SJSA1 (cell line): ENCODE measurements at regions not wholly inside any gene's neighbourhood (a gene's known extent, or its start where the extent isn't known, plus 50 kb on each side); places are given as distances from the start of the nearest gene placed in this dataset.

ENCODE experiments used
- DNase-seq, 2 experiments: peaks; one replicate each; pipeline ENCODE4 v3.0.0-alpha.2; 2015 to 2020; ENCODE audit warnings: low spot score in 2 of 2, low read depth in 1 of 2
- H3K27ac ChIP-seq: fragments of 250-450 bp; sonication (Bioruptor Pico); 2 replicates; pipeline ENCODE4 v1.5.1; 2020; ENCODE audit warnings: mild to moderate bottlenecking, moderate library complexity
- H3K27me3 ChIP-seq: fragments of 250-450 bp; sonication (Bioruptor Pico); replicated peaks from 2 replicates; pipeline ENCODE4 v1.5.1; 2020; ENCODE audit warnings: mild to moderate bottlenecking, moderate library complexity
- H3K36me3 ChIP-seq: fragments of 250-450 bp; sonication (Bioruptor Pico); 2 replicates; pipeline ENCODE4 v1.5.1; 2020; ENCODE audit warnings: mild to moderate bottlenecking
- H3K4me1 ChIP-seq: fragments of 250-450 bp; sonication (Bioruptor Pico); replicated peaks from 2 replicates; pipeline ENCODE4 v1.6.1; 2021; ENCODE audit warnings: mild to moderate bottlenecking
- H3K4me3 ChIP-seq: fragments of 250-450 bp; sonication (Bioruptor Pico); 2 replicates; pipeline ENCODE4 v1.5.1; 2020; ENCODE audit warnings: mild to moderate bottlenecking
- H3K9me3 ChIP-seq: fragments of 250-450 bp; sonication (Bioruptor Pico); replicated peaks from 2 replicates; pipeline ENCODE4 v1.5.1; 2020; ENCODE audit warnings: mild to moderate bottlenecking

- Histone ChIP-seq H3K9me3 (0 out of 2 replicates have a peak, but pooled peaks cover 6% of the 10 kb centered on the region), H3K27ac (no peak overlapping the region), H3K4me1 (no peaks in the 10 kb centered on the region), H3K36me3 (no peaks in the 10 kb centered on the region), H3K4me3 (no peak overlapping the region), H3K27me3 (no peaks in the 10 kb centered on the region)
- no peak for DNase-seq
Measured at GRCh38 chr2:204415406-204416181, 129.7 kb upstream of the PARD3B start.

GRCh38 chr2:204416236-204416635 lies 129.0 kb upstream of the PARD3B start:
- H3K9me3 ChIP-seq, result 0 out of 2 replicates have a peak, but pooled peaks cover 6% of the 10 kb centered on the region
- no peak for DNase-seq

GRCh38 chr2:204425821-204426220 lies 119.5 kb upstream of the PARD3B start:
- no peak for DNase-seq
- H3K9me3 ChIP-seq, result no peaks in the 10 kb centered on the region
- no peaks in the 10 kb centered on the region for H3K36me3 ChIP-seq
- no peak overlapping the region for H3K4me3 ChIP-seq
- no peaks in the 10 kb centered on the region for H3K27me3 ChIP-seq
- H3K4me1 ChIP-seq, result no peaks in the 10 kb centered on the region
- H3K27ac ChIP-seq, result no peak overlapping the region

More at GRCh38 chr2:204416236-204416635, 129.0 kb upstream of the PARD3B start:
- H3K4me1 ChIP-seq, result no peaks in the 10 kb centered on the region
- H3K36me3 ChIP-seq, result no peaks in the 10 kb centered on the region
- H3K27me3 ChIP-seq, result no peaks in the 10 kb centered on the region
- H3K27ac ChIP-seq, result no peak overlapping the region
- no peak overlapping the region for H3K4me3 ChIP-seq

GRCh38 chr2:204428675-204429074 lies 116.6 kb upstream of the PARD3B start:
- Histone ChIP-seq H3K4me1 (no peaks in the 10 kb centered on the region), H3K36me3 (no peaks in the 10 kb centered on the region), H3K4me3 (no peak overlapping the region), H3K9me3 (no peaks in the 10 kb centered on the region), H3K27me3 (no peaks in the 10 kb centered on the region), H3K27ac (no peak overlapping the region)
- no peak for DNase-seq

GRCh38 chr2:204431529-204431928 lies 113.7 kb upstream of the PARD3B start:
- H3K4me3 ChIP-seq, result no peak overlapping the region
- H3K9me3 ChIP-seq, result no peaks in the 10 kb centered on the region
- H3K27me3 ChIP-seq, result no peaks in the 10 kb centered on the region
- H3K27ac ChIP-seq, result no peak overlapping the region
- DNase-seq, result no peak
- H3K4me1 ChIP-seq, result no peaks in the 10 kb centered on the region; the same call in 1 of the 2 replicates
- no peaks in the 10 kb centered on the region; the same call in 1 of the 2 replicates for H3K36me3 ChIP-seq

- H3K36me3 ChIP-seq, result no peaks in the 10 kb centered on the region; the same call in 1 of the 2 replicates
- peaks cover 2% of the 10 kb centered on the region for H3K4me1 ChIP-seq
- no peak overlapping the region for H3K4me3 ChIP-seq
- DNase-seq, result no peak
- no peaks in the 10 kb centered on the region for H3K9me3 ChIP-seq
- no peak overlapping the region for H3K27ac ChIP-seq
- H3K27me3 ChIP-seq, result no peaks in the 10 kb centered on the region
Measured at GRCh38 chr2:204432196-204432595, 113.1 kb upstream of the PARD3B start.

- H3K4me3 ChIP-seq, result no peak overlapping the region
- no peak overlapping the region for H3K27ac ChIP-seq
- H3K36me3 ChIP-seq, result no peaks in the 10 kb centered on the region; the same call in 1 of the 2 replicates
- H3K27me3 ChIP-seq, result no peaks in the 10 kb centered on the region
- DNase-seq, result no peak
- H3K9me3 ChIP-seq, result no peaks in the 10 kb centered on the region
- H3K4me1 ChIP-seq, result peaks cover 6% of the 10 kb centered on the region
Measured at GRCh38 chr2:204434660-204435462, 110.4 kb upstream of the PARD3B start.

GRCh38 chr2:204436230-204436629 lies 109.0 kb upstream of the PARD3B start:
- no peak overlapping the region for H3K27ac ChIP-seq
- no peaks in the 10 kb centered on the region; the same call in 1 of the 2 replicates for H3K36me3 ChIP-seq
- no peak overlapping the region for H3K4me3 ChIP-seq
- DNase-seq, result no peak
- no peaks in the 10 kb centered on the region for H3K9me3 ChIP-seq
- H3K27me3 ChIP-seq, result no peaks in the 10 kb centered on the region
- H3K4me1 ChIP-seq, result peaks cover 6% of the 10 kb centered on the region

GRCh38 chr2:204437408-204437807 lies 107.9 kb upstream of the PARD3B start:
- no peaks in the 10 kb centered on the region for H3K9me3 ChIP-seq
- H3K4me1 ChIP-seq, result peaks cover 6% of the 10 kb centered on the region
- no peaks in the 10 kb centered on the region for H3K27me3 ChIP-seq

GRCh38 chr2:204437815-204438756 lies 107.2 kb upstream of the PARD3B start:
- Histone ChIP-seq H3K4me1 (peaks cover 6% of the 10 kb centered on the region), H3K36me3 (no peaks in the 10 kb centered on the region; the same call in 1 of the 2 replicates), H3K9me3 (no peaks in the 10 kb centered on the region), H3K27ac (no peak overlapping the region), H3K27me3 (no peaks in the 10 kb centered on the region), H3K4me3 (no peak overlapping the region)
- DNase-seq, result no peak

More at GRCh38 chr2:204437408-204437807, 107.9 kb upstream of the PARD3B start:
- no peak for DNase-seq
- no peak overlapping the region for H3K27ac ChIP-seq
- no peak overlapping the region for H3K4me3 ChIP-seq
- H3K36me3 ChIP-seq, result no peaks in the 10 kb centered on the region; the same call in 1 of the 2 replicates

- Histone ChIP-seq H3K4me3 (no peak overlapping the region), H3K36me3 (no peaks in the 10 kb centered on the region; the same call in 1 of the 2 replicates), H3K4me1 (peaks cover 6% of the 10 kb centered on the region), H3K27ac (no peak overlapping the region), H3K9me3 (no peaks in the 10 kb centered on the region), H3K27me3 (no peaks in the 10 kb centered on the region)
- DNase-seq, result no peak
Measured at GRCh38 chr2:204441316-204441715, 104.0 kb upstream of the PARD3B start.

GRCh38 chr2:204445149-204445548 lies 100.1 kb upstream of the PARD3B start:
- Histone ChIP-seq H3K9me3 (no peaks in the 10 kb centered on the region), H3K27ac (no peak overlapping the region), H3K27me3 (no peaks in the 10 kb centered on the region), H3K4me3 (no peak overlapping the region), H3K4me1 (no peaks in the 10 kb centered on the region), H3K36me3 (no peaks in the 10 kb centered on the region)
- DNase-seq, result no peak

- DNase-seq, result no peak
Measured at GRCh38 chr2:204447722-204448121, 97.6 kb upstream of the PARD3B start.

More at GRCh38 chr2:204447722-204448121, 97.6 kb upstream of the PARD3B start:
- H3K4me3 ChIP-seq, result no peak overlapping the region
- H3K9me3 ChIP-seq, result no peaks in the 10 kb centered on the region
- H3K36me3 ChIP-seq, result no peaks in the 10 kb centered on the region
- H3K27me3 ChIP-seq, result no peaks in the 10 kb centered on the region
- no peak overlapping the region for H3K27ac ChIP-seq
- H3K4me1 ChIP-seq, result peaks cover 8% of the 10 kb centered on the region
